AG04449 (cell line): ENCODE measurements at regions not wholly inside any gene's neighbourhood (a gene's known extent, or its start where the extent isn't known, plus 50 kb on each side); places are given as distances from the start of the nearest gene placed in this dataset.

Experiments used
- CTCF ChIA-PET: fragments of 350-600 bp; formaldehyde crosslinking; extraction: SDS; loops from one replicate; lab custom pipeline; 2021; ENCODE audit warnings: antibody characterized with exemption; lab: Yijun Ruan, JAX
- POLR2A ChIA-PET: fragments of 400-600, 350-600 bp; formaldehyde crosslinking; extraction: SDS; loops from one replicate; lab custom pipeline; 2020; ENCODE audit warnings: antibody characterized with exemption, inconsistent platforms; lab: Yijun Ruan, JAX
- DNase-seq: peaks from one replicate; pipeline ENCODE4 v3.0.0-alpha.2; 2010; ENCODE audit warnings: low read depth, low spot score
- H3K4me3 ChIP-seq: 2 replicates; pipeline ENCODE4 v1.5.1; 2011; ENCODE audit warnings: low read depth, mild to moderate bottlenecking, control low read depth, low read length
- CTCF ChIP-seq: IDR thresholded peaks from one replicate; pipeline ENCODE4 v1.5.1; 2011; ENCODE audit warnings: mild to moderate bottlenecking, moderate library complexity, low read length, control low read depth, inconsistent platforms; ENCODE audit not compliant: insufficient read depth; ENCODE audit errors: missing control alignments

DNA sequence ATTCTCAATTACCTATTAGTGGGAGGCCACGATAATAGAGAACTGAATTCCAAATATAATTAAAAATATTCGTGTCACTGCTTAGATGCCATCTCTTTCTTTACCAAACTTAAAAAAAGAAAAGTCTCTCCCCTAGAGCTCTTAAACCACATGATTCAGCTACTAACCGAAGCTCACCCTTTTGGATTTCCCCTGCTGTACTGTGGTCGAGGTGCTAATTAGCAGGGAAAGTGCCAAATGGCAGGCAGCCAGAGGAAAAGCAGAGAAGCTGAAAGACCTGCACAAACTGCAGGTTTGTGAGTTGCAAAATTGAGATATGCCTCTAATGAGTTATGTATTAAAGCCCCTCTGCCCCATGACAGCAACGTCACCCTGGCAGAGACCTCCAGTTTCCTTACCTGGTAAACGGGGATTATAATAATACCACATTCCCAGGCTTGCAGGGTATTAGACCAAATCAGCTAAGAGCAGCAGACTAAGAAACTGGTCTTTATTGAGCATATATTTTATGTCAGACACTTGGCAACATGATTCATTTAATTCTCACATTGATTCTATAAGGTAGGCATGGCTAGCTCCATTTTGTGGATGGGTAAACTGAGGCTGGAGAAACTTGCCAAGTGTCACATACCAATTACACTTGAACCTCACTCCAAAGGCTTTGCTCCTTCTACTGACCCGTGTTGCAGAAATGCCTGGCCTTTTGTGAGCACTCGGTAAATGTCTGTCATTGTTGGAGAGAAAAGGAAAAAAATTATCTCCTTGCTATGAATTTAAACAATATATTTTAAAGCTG is 259.7 kb downstream of the LPIN1 start:
- TF ChIP-seq CTCF = no peak
- no peak for DNase-seq
- ChIA-PET CTCF (interaction anchor here (1.0 kb wide), 1 partner anchor 142 kb away, joined by 3 read pairs; no protein-coding TSS in a partner anchor), POLR2A (no interaction called here)
- no peak overlapping the region for H3K4me3 ChIP-seq

DNA sequence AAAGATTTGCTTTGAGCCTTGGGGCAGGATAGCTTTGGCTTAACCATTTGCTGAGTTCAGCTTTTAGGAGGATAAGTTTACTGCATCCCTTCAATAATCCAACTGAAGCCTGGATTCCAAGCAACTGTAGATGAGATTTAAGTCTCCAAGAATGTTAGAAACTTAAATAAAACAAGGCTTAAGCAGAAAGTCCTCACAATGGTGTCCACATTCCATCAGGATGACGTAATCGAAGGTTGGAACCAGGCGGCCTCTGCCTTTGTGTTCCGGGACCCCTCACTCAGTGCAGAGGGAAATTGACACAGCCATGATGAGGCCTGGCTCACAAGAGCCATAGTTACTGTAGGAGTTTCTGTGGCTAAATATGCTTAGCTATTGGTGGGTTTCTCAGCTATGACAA is 260.4 kb downstream of the LPIN1 start:
- no peak for TF ChIP-seq CTCF

GRCh38 chr2:12007282-12007681 is 260.9 kb downstream of the LPIN1 start:
- no peak overlapping the region for H3K4me3 ChIP-seq
- POLR2A ChIA-PET = no interaction called here
- no peak for TF ChIP-seq CTCF
- no peak for DNase-seq
- CTCF ChIA-PET = no interaction called here

More for the DNA sequence above, 260.4 kb downstream of the LPIN1 start:
- POLR2A ChIA-PET = no interaction called here
- DNase-seq = no peak
- CTCF ChIA-PET = no interaction called here
- no peak overlapping the region for H3K4me3 ChIP-seq

DNA sequence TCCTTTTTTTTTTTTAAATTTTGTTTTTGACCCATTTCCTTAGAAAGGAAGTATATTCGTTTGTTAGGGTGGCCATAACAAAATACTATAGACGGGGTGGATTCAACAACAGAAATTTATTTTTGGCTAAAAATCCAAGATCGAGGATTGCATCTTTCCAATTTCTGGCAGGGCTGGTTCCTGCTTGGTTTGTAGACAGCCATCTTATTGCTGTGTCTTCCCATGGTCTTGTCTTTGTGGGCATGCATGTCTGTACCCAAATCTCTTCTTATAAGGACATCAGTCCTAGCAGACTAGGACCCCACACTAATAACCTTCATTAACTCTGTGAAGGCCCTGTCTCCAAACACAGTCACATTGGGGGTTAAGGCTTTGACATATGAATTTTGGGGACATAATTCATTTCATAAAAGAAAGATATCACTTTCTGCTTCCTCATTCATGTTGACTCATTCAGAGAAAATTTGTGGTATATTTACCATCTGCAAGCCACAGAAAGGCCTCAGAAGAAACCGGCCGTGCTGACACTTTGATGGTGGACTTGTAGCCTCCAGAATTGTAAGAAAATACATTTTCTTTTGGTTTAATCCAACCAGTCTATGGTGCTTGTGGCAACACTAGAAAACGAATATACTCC is 262.1 kb downstream of the LPIN1 start:
- no peak for DNase-seq
- POLR2A ChIA-PET = no interaction called here
- H3K4me3 ChIP-seq = no peak overlapping the region
- no peak for TF ChIP-seq CTCF
- CTCF ChIA-PET = no interaction called here

DNA sequence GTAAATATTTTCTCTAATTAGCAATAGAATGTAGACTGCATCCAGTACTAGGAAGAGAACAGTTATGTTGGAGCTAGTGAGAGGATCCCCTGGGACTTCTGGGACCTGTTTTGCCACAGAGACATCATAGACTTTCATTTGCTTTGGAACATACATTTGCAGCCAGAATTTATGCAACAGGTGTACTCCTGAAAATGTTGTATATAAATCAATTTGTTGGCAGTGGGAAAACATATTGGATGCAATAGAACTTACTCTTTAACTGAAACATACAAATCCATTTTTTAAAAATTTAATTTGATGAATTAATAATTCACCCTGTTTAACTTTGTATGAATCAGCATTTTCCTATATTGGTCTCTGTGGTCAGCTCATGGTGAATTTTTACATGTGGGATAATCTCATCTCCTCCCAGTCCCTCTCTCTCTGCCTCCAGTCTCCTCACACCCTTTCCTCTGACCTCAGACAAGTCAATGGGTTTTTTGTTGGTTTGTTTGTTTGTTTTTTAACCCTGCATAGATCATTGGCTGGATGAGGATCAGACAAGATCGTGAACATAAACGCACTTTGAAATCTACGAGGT is 263.0 kb downstream of the LPIN1 start:
- ChIA-PET POLR2A (no interaction called here), CTCF (no interaction called here)
- no peak overlapping the region for H3K4me3 ChIP-seq
- no peak for TF ChIP-seq CTCF
- no peak for DNase-seq

DNA sequence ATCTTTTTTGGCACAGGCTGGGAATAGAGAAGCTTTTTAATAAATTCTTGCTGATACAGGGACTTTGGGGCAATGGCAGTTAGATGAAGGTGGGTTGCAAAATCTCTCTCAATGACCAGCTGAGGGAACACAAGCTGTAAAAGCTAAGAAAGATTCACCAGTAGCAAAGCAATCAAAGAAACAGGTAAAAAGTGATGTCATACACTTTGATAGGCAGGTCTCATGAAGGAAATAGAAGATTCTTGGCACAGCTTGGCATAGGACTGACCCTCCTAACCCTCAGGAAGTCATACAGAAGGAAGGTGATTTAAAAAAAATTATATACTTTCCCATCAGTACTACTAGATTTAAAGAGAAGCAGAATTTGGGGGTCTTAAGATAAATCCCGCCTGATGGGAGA is 263.6 kb downstream of the LPIN1 start:
- no peak overlapping the region for H3K4me3 ChIP-seq
- no peak for TF ChIP-seq CTCF
- ChIA-PET POLR2A (no interaction called here), CTCF (no interaction called here)
- DNase-seq = no peak
